IMR-90 (cell line): ENCODE measurements at regions not wholly inside any gene's neighbourhood (a gene's known extent, or its start where the extent isn't known, plus 50 kb on each side); places are given as distances from the start of the nearest gene placed in this dataset.

Experiments used
- ATAC-seq: fragments of 200-7000 bp; cut with Tn5 transposase; 2 replicates; pipeline ENCODE4 v1.9.1; 2020; ENCODE audit warnings: low read depth, mild to moderate bottlenecking, moderate library complexity
- BruUV-seq: library from RNA; stranded (reverse); fragments of 400-500 nt; replicated peaks from 2 replicates; lab custom pipeline; 2021; lab: Mats Ljungman, UMichigan
- CTCF ChIA-PET: fragments of 300-600 bp; formaldehyde crosslinking; extraction: SDS; loops from one replicate; lab custom pipeline; 2021; ENCODE audit warnings: antibody characterized with exemption; lab: Yijun Ruan, JAX
- POLR2A ChIA-PET: fragments of 300-600 bp; sonication (Branson Sonifier 250); formaldehyde crosslinking; loops from one replicate; lab custom pipeline; 2022; ENCODE audit warnings: antibody characterized with exemption; ENCODE audit not compliant: unreplicated experiment; lab: Charles Lee
- DNase-seq: peaks from one replicate; pipeline ENCODE4 v3.0.0; 2013
- H2AFZ ChIP-seq: replicated peaks from 2 replicates; pipeline ENCODE3; 2013; ENCODE audit warnings: low read length, mild to moderate bottlenecking; ENCODE audit not compliant: poor library complexity
- H2AK5ac ChIP-seq: 2 replicates; pipeline ENCODE4 v1.6.1; 2013; ENCODE audit warnings: low read depth, low read length, inconsistent platforms
- H2AK9ac ChIP-seq: replicated peaks from 2 replicates; pipeline ENCODE3; 2013; ENCODE audit warnings: mild to moderate bottlenecking, low read depth, low read length, moderate library complexity; ENCODE audit not compliant: poor library complexity
- H2BK120ac ChIP-seq: 2 replicates; pipeline ENCODE4 v1.6.1; 2013; ENCODE audit warnings: low read depth, low read length, inconsistent platforms
- H2BK15ac ChIP-seq: 3 replicates; pipeline ENCODE4 v1.6.1; 2013; ENCODE audit warnings: low read depth, low read length, inconsistent platforms
- H2BK20ac ChIP-seq: 2 replicates; pipeline ENCODE4 v1.6.1; 2013; ENCODE audit warnings: low read depth, mild to moderate bottlenecking, inconsistent platforms, low read length, moderate library complexity
- H2BK5ac ChIP-seq: 2 replicates; pipeline ENCODE4 v1.6.1; 2013; ENCODE audit warnings: mild to moderate bottlenecking, low read depth, low read length, inconsistent platforms; ENCODE audit not compliant: poor library complexity, severe bottlenecking
- H3K14ac ChIP-seq: replicated peaks from 2 replicates; pipeline ENCODE4 v1.6.1; 2013; ENCODE audit warnings: low read depth, low read length, inconsistent platforms
- H3K18ac ChIP-seq: 2 replicates; pipeline ENCODE4 v1.6.1; 2013; ENCODE audit warnings: low read depth, low read length, control low read depth
- H3K23ac ChIP-seq: 2 replicates; pipeline ENCODE4 v1.6.1; 2013; ENCODE audit warnings: low read depth, low read length, inconsistent platforms
- H3K27ac ChIP-seq: 2 replicates; pipeline ENCODE4 v1.5.1; 2013; ENCODE audit warnings: mild to moderate bottlenecking, control low read depth, low read length; ENCODE audit not compliant: insufficient read depth
- H3K27me3 ChIP-seq: 2 replicates; pipeline ENCODE4 v1.6.1; 2013; ENCODE audit warnings: low read length; ENCODE audit not compliant: control insufficient read depth, insufficient read depth
- H3K36me3 ChIP-seq: 2 replicates; pipeline ENCODE4 v1.6.1; 2013; ENCODE audit warnings: low read length, mixed read lengths; ENCODE audit not compliant: control insufficient read depth, insufficient read depth
- H3K4ac ChIP-seq: 2 replicates; pipeline ENCODE4 v1.6.1; 2013; ENCODE audit warnings: low read depth, low read length, inconsistent platforms
- H3K4me1 ChIP-seq: 2 replicates; pipeline ENCODE4 v1.6.1; 2013; ENCODE audit warnings: low read length, mixed read lengths; ENCODE audit not compliant: control insufficient read depth, insufficient read depth
- H3K4me2 ChIP-seq: 2 replicates; pipeline ENCODE4 v1.6.1; 2013; ENCODE audit warnings: low read depth, mild to moderate bottlenecking, control low read depth, low read length, moderate library complexity
- H3K4me3 ChIP-seq: 2 replicates; pipeline ENCODE4 v1.5.1; 2013; ENCODE audit warnings: low read depth, mild to moderate bottlenecking, control low read depth, low read length, moderate library complexity; ENCODE audit not compliant: insufficient read depth
- H3K56ac ChIP-seq: 2 replicates; pipeline ENCODE4 v1.6.1; 2013; ENCODE audit warnings: low read length, inconsistent platforms; ENCODE audit not compliant: insufficient read depth; ENCODE audit errors: extremely low read depth
- H3K79me1 ChIP-seq, 2 experiments: 2 replicates each; pipeline ENCODE4 v1.6.1; 2013; ENCODE audit warnings: low read length in 2 of 2, inconsistent platforms in 1 of 2, low read depth in 1 of 2
- H3K9ac ChIP-seq: 2 replicates; pipeline ENCODE4 v1.6.1; 2013; ENCODE audit warnings: low read depth, low read length, control low read depth
- H3K9me1 ChIP-seq: 2 replicates; pipeline ENCODE4 v1.6.1; 2013; ENCODE audit warnings: low read length, inconsistent platforms; ENCODE audit not compliant: insufficient read depth
- H3K9me3 ChIP-seq: 2 replicates; pipeline ENCODE4 v1.6.1; 2013; ENCODE audit warnings: low read length; ENCODE audit not compliant: control insufficient read depth, insufficient read depth
- H4K20me1 ChIP-seq: 2 replicates; pipeline ENCODE4 v1.6.1; 2013; ENCODE audit warnings: low read length, inconsistent platforms; ENCODE audit not compliant: insufficient read depth
- H4K5ac ChIP-seq: 2 replicates; pipeline ENCODE4 v1.6.1; 2013; ENCODE audit warnings: mild to moderate bottlenecking, low read depth, low read length, control low read depth
- H4K8ac ChIP-seq, 2 experiments: 2 replicates each; pipeline ENCODE4 v1.6.1; 2013; ENCODE audit warnings: low read depth in 2 of 2, low read length in 2 of 2, control low read depth in 1 of 2, inconsistent platforms in 1 of 2
- H4K91ac ChIP-seq: 2 replicates; pipeline ENCODE4 v1.6.1; 2013; ENCODE audit warnings: low read depth, low read length, inconsistent platforms; ENCODE audit not compliant: insufficient read depth
- BHLHE40 ChIP-seq: fragments of 150-350 bp; IDR thresholded peaks from 2 replicates; pipeline ENCODE4 v1.6.1; 2016; ENCODE audit warnings: mild to moderate bottlenecking, low read depth, low read length
- CEBPB ChIP-seq: IDR thresholded peaks from 2 replicates; pipeline ENCODE4 v1.6.1; 2012; ENCODE audit warnings: low read depth, low read length, improper control_type of control experiment
- CHD1 ChIP-seq: IDR thresholded peaks from 2 replicates; pipeline ENCODE4 v1.6.1; 2012; ENCODE audit warnings: low read depth, low read length, improper control_type of control experiment
- CTCF ChIP-seq: conservative IDR thresholded peaks from 2 replicates; pipeline ENCODE4 v1.5.1; 2012; ENCODE audit warnings: mild to moderate bottlenecking, low read depth, low read length, improper control_type of control experiment
- FOS ChIP-seq: fragments of 150-350 bp; IDR thresholded peaks from 2 replicates; pipeline ENCODE4 v1.6.1; 2016; ENCODE audit warnings: low read depth, low read length
- MAFK ChIP-seq: IDR thresholded peaks from 2 replicates; pipeline ENCODE4 v1.6.1; 2012; ENCODE audit warnings: low read depth, low read length, improper control_type of control experiment
- MAZ ChIP-seq: IDR thresholded peaks from 2 replicates; pipeline ENCODE4 v1.6.1; 2012; ENCODE audit warnings: low read depth, mild to moderate bottlenecking, low read length, improper control_type of control experiment, moderate library complexity, borderline replicate concordance
- MXI1 ChIP-seq: IDR thresholded peaks from 2 replicates; pipeline ENCODE4 v1.6.1; 2012; ENCODE audit warnings: low read depth, mild to moderate bottlenecking, low read length, moderate library complexity, borderline replicate concordance
- NFE2L2 ChIP-seq: fragments of 150-350 bp; IDR thresholded peaks from 2 replicates; pipeline ENCODE4 v1.6.1; 2016; ENCODE audit warnings: low read depth, mild to moderate bottlenecking, low read length
- POLR2A ChIP-seq: IDR thresholded peaks from 2 replicates; pipeline ENCODE4 v1.6.1; 2012; ENCODE audit warnings: mild to moderate bottlenecking, low read depth, low read length
- RAD21 ChIP-seq: IDR thresholded peaks from 2 replicates; pipeline ENCODE4 v1.6.1; 2012; ENCODE audit warnings: low read length, improper control_type of control experiment
- RCOR1 ChIP-seq: IDR thresholded peaks from 2 replicates; pipeline ENCODE4 v1.6.1; 2012; ENCODE audit warnings: mild to moderate bottlenecking, low read length, improper control_type of control experiment; ENCODE audit not compliant: insufficient replicate concordance
- RFX5 ChIP-seq: IDR thresholded peaks from 2 replicates; pipeline ENCODE4 v1.8.0; 2012; ENCODE audit warnings: low read depth, mild to moderate bottlenecking, low read length, moderate library complexity
- SMC3 ChIP-seq: fragments of 150-350 bp; IDR thresholded peaks from 2 replicates; pipeline ENCODE4 v1.6.1; 2016; ENCODE audit warnings: low read depth, mild to moderate bottlenecking, antibody characterized with exemption, low read length, moderate library complexity
- WGBS, 2 experiments: methylation state at CpG; one replicate each; pipeline versions ENCODE4 v1.1.5 to v1.1.7; 2013; ENCODE audit warnings: missing lambda C conversion rate in 2 of 2; ENCODE audit not compliant: insufficient read length in 1 of 2; ENCODE audit errors: extremely low coverage in 2 of 2; 5-methylcytosine and 5-hydroxymethylcytosine counted together
- dilution Hi-C: fragments of 300-500 bp; cut with HindIII; formaldehyde crosslinking; loops from one replicate; pipeline ENCODE4 v1.14.3; 2018; ENCODE audit warnings: low sequenced_read_pairs; ENCODE audit not compliant: unreplicated experiment
- in situ Hi-C: fragments of 300-500 bp; cut with MboI; formaldehyde crosslinking; loops from 3 replicates; pipeline ENCODE4 v1.14.3; 2019; ENCODE audit warnings: low sequenced_read_pairs, inconsistent platforms, mixed read lengths
- intact Hi-C: fragments of 100-400 bp; cut with micrococcal nuclease; formaldehyde crosslinking; loops from 2 replicates; pipeline ENCODE4 v1.10.0; 2022
- TF ChIP-seq, protein P1 (sequence below): fragments of 150-350 bp; IDR thresholded peaks from 2 replicates; pipeline ENCODE4 v1.6.1; 2016; ENCODE audit warnings: low read depth, mild to moderate bottlenecking, low read length, moderate library complexity, borderline replicate concordance
- TF ChIP-seq, protein P2 (sequence below): fragments of 150-350 bp; IDR thresholded peaks from 2 replicates; pipeline ENCODE4 v1.6.1; 2017; ENCODE audit warnings: mild to moderate bottlenecking, antibody characterized with exemption, low read length, low read depth

DNA sequence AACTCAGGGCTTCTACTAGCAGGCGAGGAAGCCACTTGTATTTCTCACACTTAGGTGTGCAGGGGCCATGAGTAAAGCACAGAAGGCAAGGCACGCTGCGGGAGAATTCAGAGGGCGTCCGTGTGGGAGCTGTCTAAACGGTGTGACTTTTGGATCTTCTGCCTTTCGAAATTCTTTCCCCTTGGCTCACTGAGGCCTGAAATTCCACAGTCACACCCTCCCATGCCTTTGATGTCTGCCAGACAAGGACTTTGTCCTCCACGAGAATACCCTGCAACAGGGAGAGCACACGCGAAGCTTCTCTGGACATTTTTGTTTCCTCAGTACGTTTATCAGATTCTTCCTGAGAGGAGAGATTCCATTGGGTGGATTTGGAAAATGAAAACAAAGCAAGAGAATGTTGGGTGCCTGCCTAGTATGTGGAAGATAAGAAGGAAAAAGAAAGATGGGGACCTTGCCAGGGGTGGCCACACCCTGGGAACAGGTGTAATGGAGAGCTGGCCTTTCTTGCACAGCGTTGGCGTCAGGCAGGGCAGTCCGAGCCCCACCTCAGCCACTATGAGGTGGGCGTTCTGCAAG lies 235.7 kb downstream of the MYLK4 start:
- no TSS peak for BruUV-seq
- Histone ChIP-seq H3K27me3 (peaks cover 14% of the 10 kb centered on the region), H3K9me3 (peaks cover 5% of the 10 kb centered on the region), H3K4me1 (peaks cover 4% of the 10 kb centered on the region; the same call in 1 of the 2 replicates), H4K91ac (no peak overlapping the region), H3K23ac (no peak overlapping the region), H3K4me3 (no peak overlapping the region), H2BK15ac (no peak overlapping the region), H2BK120ac (no peak overlapping the region), H2BK5ac (no peak overlapping the region), H4K20me1 (no peaks in the 10 kb centered on the region), H3K18ac (no peak overlapping the region), H3K56ac (no peak overlapping the region), H3K4ac (no peak overlapping the region), H2BK20ac (no peak overlapping the region), H2AK9ac (no peak overlapping the region), H3K14ac (no peak overlapping the region), H3K79me1 (no peaks in the 10 kb centered on the region), H3K4me2 (no peak overlapping the region), H4K8ac (no peak overlapping the region), H3K27ac (no peak overlapping the region), H4K5ac (no peak overlapping the region), H3K36me3 (no peaks in the 10 kb centered on the region), H2AK5ac (no peak overlapping the region), H3K9ac (no peak overlapping the region), H3K9me1 (no peaks in the 10 kb centered on the region), H2AFZ (no peak overlapping the region)
- dilution Hi-C loops (no loop called here), in situ Hi-C loops (no loop called here), intact Hi-C loops (no loop called here)
- TF ChIP-seq CEBPB (no peak), CTCF (no peak), MAFK (no peak), FOS (no peak), RFX5 (no peak), SMC3 (no peak), CHD1 (no peak), MAZ (no peak), RAD21 (no peak), MXI1 (no peak), POLR2A (no peak), RCOR1 (no peak), NFE2L2 (no peak), BHLHE40 (no peak)
- TF ChIP-seq, protein P1, sequence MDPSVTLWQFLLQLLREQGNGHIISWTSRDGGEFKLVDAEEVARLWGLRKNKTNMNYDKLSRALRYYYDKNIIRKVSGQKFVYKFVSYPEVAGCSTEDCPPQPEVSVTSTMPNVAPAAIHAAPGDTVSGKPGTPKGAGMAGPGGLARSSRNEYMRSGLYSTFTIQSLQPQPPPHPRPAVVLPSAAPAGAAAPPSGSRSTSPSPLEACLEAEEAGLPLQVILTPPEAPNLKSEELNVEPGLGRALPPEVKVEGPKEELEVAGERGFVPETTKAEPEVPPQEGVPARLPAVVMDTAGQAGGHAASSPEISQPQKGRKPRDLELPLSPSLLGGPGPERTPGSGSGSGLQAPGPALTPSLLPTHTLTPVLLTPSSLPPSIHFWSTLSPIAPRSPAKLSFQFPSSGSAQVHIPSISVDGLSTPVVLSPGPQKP, result no peak
- TF ChIP-seq, protein P2, sequence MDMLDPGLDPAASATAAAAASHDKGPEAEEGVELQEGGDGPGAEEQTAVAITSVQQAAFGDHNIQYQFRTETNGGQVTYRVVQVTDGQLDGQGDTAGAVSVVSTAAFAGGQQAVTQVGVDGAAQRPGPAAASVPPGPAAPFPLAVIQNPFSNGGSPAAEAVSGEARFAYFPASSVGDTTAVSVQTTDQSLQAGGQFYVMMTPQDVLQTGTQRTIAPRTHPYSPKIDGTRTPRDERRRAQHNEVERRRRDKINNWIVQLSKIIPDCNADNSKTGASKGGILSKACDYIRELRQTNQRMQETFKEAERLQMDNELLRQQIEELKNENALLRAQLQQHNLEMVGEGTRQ, result no peak
- ATAC-seq (no peak), DNase-seq (no peak)
- ChIA-PET POLR2A (no interaction called here), CTCF (no interaction called here)
- 40% methylated on average over 2 of the region's 15 CpGs; no CpG with 5 or more reads in 1 of the 2 experiments for whole genome bisulfite sequencing, 2 experiments
